OCI-LY3 (cell line): ENCODE measurements at regions not wholly inside any gene's neighbourhood (a gene's known extent, or its start where the extent isn't known, plus 50 kb on each side); places are given as distances from the start of the nearest gene placed in this dataset.

ENCODE experiments used
- EZH2phosphoT487 ChIP-seq: fragments of 200-600 bp; shearing (Covaris generic); IDR thresholded peaks from 2 replicates; pipeline ENCODE4 v1.6.1; 2018; ENCODE audit warnings: antibody characterized with exemption, mixed run types, low read depth
- TF ChIP-seq, protein P1 (sequence below): fragments of 200-600, 300-600 bp; sonication (generic); IDR thresholded peaks from 2 replicates; pipeline ENCODE4 v1.5.1; 2014; ENCODE audit warnings: antibody characterized with exemption, low read length, low read depth

DNA sequence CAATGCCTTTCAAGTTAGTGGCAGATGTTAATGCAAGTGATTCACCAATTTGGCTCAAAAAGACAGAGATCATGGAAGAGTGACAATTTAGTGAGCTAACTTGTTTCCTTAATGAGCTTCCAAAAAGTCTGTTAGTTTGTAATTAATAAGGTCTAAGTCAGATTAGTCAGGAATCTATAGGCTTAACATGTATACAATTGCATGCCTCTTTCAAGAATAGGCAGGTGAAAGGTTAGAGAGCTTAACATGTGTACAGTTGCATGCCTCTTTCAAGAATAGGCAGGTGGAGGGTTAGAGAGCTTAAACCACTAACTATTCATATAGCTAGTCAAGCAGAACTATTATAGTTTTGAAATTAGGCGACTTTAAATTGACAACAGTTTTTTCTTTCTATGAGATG lies 663.8 kb downstream of the C12orf50 start:
- TF ChIP-seq, protein P1, sequence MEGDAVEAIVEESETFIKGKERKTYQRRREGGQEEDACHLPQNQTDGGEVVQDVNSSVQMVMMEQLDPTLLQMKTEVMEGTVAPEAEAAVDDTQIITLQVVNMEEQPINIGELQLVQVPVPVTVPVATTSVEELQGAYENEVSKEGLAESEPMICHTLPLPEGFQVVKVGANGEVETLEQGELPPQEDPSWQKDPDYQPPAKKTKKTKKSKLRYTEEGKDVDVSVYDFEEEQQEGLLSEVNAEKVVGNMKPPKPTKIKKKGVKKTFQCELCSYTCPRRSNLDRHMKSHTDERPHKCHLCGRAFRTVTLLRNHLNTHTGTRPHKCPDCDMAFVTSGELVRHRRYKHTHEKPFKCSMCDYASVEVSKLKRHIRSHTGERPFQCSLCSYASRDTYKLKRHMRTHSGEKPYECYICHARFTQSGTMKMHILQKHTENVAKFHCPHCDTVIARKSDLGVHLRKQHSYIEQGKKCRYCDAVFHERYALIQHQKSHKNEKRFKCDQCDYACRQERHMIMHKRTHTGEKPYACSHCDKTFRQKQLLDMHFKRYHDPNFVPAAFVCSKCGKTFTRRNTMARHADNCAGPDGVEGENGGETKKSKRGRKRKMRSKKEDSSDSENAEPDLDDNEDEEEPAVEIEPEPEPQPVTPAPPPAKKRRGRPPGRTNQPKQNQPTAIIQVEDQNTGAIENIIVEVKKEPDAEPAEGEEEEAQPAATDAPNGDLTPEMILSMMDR, result no peak
- no peak for TF ChIP-seq EZH2phosphoT487
